Astrocyte (in vitro differentiated cells and primary cell): ENCODE measurements at regions not wholly inside any gene's neighbourhood (a gene's known extent, or its start where the extent isn't known, plus 50 kb on each side); places are given as distances from the start of the nearest gene placed in this dataset.

Source experiments
- CTCF ChIP-seq: IDR thresholded peaks from 2 replicates; pipeline ENCODE4 v1.5.1; 2011; ENCODE audit warnings: low read depth, mild to moderate bottlenecking, inconsistent platforms, low read length, moderate library complexity; ENCODE audit not compliant: insufficient read depth
- EZH2 ChIP-seq: IDR thresholded peaks from 2 replicates; pipeline ENCODE4 v1.6.1; 2012; ENCODE audit warnings: mild to moderate bottlenecking, low read length, inconsistent platforms; ENCODE audit not compliant: insufficient read depth

- TF ChIP-seq CTCF (no peak), EZH2 (no peak)
Observed at GRCh38 chr6:2556761-2557160, 194.0 kb downstream of the MYLK4 start.
